GM19035 (cell line): ENCODE measurements at regions not wholly inside any gene's neighbourhood (a gene's known extent, or its start where the extent isn't known, plus 50 kb on each side); places are given as distances from the start of the nearest gene placed in this dataset.
"Not testable (repeated sequence)": the region's sequence is repeated elsewhere in the genome, so short reads cannot be mapped to it uniquely, and the experiment has no call there.

Experiments used
- ATAC-seq: cut with Tn5 transposase; IDR thresholded peaks from one replicate; pipeline ENCODE4 v1.9.1; 2021; ENCODE audit not compliant: unreplicated experiment

DNA sequence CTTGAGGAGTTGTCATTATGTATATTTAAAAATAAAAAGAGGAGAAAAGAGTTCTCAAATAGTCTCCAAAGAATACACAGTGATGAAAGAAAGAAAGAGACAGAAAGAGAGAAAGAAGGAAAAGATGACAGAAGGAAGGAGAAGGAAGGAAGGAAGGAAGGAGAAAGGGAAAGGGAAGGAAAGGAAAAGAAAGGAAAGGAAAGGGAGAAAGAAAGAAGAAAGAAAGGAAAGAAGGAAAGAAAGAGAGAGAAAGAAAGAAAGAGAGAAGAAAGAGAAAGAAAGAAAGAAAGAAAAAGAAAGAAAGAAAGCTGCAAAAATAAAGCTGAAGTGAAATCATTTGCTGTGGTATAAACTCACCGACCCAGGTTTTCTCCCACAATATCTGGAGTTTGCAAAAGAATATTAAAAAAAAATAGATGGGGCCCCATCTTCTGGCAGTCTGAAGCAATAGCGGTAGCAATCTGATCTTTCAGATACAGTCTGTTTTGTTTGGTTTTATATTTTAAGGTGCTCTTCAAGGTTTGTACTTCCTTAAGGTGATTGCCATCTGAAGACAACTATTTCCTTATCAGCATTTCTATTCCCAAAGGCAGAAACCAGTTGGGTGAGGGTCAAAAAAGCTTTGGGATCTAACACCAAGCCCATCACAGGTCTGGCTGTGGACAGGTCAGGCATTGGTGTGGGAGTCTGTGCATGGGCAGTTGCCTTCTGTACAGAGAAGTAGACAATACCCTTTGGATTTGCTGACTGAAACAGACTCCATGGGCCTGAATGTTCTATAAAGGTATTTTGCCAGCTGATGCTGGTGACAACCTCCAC is 160.4 kb downstream of the CPEB2 start:
- no peak for ATAC-seq

DNA sequence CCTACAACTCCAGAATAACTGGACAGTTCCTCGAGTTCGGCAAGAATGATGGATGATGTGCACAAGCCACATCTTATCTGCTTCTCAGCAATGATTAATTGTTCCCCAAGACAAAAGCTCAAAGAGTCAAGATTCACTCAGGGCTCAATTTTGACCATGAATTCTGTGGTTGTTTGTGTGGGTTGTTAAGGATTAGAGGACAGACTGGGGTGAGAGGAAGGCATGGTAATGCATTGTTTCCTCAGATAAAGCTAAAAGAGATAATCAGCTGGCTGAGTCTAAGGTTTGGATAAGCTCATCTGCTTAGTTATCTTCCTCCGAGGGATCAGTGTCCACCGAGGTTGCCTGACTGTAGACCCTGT is 161.0 kb downstream of the CPEB2 start:
- no peak for ATAC-seq

DNA sequence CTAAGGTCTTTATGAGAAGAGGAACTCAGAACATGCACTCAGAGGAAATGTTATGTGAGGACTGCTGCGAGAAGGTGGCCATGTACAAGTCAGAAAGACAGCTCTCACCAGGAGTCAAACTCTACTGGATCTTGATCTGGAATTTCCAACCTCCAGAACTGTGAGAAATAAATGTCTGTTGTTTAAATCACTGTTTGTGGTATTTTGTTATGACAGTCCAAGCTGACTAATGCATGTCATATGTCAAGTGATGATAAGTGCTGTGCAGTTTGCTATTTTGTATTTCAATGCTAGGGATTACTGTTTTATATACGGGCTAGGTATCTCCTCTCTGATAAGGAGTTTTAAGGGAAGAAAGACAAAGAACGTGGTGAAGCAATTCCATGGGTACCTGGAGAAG is 162.3 kb downstream of the CPEB2 start:
- no peak for ATAC-seq

DNA sequence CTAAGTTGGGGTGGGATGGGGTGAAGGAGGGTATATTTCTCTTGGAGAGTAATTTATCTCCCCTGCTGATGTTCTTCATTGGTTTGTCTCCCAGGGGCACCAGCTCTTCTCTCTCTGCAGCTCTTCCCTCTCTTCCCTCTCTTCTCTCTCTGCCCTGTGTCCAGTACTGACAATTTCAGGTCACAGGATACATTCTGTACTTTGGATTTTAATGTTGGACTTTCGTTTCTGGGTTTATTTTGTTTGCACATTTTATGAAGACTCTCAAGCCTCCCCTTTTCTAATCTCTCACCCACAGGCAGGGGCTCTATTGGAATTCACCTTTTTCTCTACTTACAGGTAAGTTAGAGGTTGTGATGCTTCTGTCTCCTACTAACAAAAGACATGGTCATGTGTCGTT is 165.5 kb downstream of the CPEB2 start:
- no peak for ATAC-seq

DNA sequence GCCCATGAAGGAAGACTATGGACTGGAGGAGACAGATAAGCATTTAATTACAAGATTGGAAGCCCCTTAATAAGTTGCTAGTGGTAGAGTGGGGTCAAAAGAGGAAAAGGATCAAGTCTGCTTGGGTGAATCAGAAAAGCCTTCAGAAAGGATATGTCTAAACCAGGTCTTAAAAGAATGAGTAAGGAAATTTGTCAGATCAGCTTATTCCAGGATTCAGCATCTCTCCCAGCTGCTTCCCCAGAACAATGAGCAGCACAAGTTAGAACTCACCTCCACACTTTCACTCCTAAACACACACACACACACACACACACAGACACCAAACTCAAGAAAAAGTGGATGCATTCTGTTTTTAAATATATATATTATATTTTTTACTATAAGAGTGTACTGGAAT is 166.5 kb downstream of the CPEB2 start:
- ATAC-seq: no peak

DNA sequence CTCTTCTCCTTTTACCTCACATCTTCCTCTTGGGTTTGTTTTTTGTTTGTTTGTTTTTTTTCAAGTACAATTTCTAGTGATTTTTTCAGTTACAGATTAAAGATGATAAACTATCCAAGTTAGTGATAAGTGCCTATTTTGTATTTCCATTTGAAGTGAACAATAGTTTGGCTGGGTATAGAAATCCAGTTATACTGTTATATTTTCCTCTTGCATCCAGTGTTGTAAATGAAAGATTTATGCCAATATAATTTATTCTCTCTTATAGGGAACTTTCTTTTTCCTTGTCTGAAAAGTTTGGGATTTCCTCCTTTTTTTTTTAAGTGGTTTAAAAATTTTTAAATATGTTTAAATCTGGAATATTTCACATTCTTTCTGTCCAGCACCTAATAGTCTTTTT is 169.4 kb downstream of the CPEB2 start:
- no peak for ATAC-seq

DNA sequence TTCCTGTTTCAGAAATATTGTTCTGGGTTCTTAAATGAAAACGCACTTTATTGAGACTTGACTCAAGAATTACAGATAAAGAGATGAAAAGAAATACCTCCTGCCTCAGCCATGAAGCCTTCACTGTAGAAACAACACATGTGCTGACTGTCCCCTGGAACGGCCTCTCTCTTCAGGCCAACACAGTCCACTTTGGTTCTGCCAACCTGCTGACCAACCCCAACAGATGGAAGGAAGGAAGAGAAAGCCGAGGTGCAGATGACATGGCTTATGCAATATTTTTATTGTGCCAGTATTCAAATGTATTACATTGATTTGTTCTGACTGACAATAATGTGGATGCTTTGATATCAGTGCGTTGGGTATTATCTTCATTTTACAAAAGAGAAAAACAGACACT is 171.0 kb downstream of the CPEB2 start:
- ATAC-seq: no peak

DNA sequence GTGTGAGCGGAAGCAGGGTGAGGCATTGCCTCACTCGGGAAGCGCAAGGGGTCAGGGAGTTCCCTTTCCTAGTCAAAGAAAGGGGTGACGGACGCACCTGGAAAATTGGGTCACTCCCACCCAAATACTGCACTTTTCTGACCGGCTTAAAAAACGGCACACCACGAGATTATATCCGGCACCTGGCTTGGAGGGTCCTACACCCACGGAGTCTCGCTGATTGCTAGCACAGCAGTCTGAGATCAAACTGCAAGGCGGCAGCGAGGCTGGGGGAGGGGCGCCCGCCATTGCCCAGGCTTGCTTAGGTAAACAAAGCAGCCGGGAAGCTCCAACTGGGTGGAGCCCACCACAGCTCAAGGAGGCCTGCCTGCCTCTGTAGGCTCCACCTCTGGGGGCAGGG is 171.9 kb downstream of the CPEB2 start:
- not testable (repeated sequence) for ATAC-seq

DNA sequence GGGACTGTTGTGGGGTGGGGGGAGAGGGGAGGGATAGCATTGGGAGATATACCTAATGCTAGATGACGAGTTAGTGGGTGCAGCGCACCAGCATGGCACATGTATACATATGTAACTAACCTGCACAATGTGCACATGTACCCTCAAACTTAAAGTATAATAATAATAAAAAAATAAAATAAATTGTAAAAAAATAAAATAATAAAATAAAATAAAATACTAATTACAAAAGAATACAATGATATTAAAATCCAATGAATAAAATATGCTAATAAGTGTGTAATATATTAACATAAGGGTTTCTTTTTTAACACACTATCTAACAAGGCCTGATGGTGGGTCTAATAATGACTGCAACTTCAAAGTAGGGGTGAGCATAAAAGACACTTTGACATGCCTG is 177.6 kb downstream of the CPEB2 start:
- ATAC-seq: not testable (repeated sequence)

DNA sequence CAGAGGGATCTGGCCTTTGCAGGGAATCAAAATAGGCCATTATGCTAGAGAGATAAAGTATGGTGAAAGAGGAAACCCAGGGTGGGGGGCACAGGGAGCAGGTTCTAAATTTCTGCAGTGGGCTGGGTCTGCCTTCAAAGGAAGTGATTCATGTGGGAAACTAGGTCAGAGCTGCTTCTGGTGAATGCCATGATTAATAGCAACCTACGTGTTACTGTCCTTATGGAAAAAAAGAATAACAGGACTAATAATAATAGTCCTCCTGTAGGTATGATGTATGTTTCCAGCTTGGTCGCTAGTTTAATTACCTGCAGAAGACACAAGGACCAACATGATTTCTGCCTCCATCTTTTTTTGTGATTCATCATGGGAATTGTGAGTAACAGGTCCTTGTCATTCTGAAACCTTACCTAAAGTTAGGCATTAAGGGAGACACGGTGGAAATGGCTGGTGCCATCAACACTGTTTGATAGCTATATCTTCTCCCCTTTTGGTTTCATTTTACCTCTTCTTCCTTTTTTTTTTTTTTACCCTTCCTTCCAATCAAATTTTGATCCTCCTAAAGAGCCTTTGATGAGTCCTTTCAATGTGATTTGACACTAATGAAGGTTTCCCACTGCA is 180.4 kb downstream of the CPEB2 start:
- no peak for ATAC-seq

DNA sequence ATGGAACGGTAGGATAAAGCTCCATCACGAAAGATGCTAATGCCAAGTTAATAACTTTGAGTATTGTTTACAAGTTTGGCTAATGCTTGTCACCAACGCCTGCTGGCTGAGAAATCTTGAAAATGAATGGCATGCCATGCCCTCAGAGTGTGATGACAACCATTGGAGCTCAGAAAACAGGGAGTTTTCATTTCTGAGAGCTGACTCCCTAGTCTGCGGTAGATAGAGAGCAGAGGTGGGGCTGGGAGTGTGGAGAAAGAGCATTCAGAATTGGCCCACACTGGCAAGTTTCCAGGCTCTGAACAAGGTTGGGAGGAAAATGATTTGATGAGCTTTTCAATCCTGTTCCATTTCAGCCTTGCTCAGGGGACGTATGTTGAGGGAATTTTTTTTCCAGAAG is 183.9 kb downstream of the CPEB2 start:
- ATAC-seq: no peak

DNA sequence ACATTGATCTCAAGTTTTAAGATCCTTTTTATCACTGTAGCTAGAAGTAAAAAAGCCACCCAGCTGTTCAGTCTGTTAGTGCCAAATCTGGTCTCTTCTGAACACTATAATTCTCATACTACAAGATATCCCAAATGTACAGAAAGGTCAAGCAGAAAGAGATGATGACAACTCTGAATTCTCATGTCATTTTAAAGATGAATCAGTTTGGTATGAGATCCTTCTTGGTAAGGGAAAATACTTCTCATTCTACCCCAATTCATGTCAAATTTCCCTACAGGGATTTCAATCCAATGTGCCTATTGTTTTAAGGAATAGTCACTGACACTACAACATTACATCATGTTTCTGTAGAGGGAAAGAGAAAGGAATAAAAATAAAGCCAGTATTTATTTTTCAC is 184.5 kb downstream of the CPEB2 start:
- ATAC-seq: no peak

DNA sequence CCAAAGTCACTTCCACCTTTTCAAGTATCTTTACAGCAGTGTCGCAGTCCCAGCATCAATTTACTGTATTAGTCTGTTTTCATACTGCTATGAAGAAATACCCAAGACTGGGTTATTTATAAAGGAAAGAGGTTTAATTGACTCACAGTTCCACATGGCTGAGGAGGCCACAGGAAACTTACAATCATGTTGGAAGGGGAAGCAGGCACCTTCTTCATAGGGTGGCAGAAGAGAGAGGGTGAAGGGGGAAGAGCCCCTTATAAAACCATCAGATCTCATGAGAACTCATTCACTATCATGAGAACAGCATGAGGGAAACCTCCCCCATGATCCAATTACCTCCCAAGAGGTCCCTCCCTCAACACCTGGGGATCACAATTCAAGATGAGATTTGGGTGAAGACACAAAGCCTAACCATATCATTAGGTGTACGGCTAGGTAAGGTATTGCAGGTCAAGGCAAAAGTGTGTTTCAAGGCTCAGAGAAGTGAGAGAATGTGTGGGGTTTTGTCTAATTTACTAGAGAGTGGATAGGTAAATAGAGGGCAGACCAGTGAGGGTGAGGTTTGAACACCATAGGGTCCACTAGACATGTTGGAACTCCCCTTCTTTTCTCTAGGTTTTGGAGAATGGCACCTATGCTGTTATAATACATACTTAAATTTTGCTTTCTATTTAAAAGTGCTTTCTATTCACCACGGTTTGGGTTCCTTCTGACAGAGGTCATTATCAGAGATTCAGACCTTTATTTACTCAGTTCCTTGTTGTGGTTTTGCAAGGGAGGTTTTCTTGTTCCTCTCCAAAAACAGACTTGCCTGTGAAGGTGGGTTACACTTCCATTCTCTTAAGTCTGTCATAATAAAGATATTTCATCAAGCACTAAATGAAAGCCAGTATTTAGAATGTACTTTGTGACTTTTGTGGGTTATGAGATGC is 186.6 kb downstream of the CPEB2 start:
- no peak for ATAC-seq

DNA sequence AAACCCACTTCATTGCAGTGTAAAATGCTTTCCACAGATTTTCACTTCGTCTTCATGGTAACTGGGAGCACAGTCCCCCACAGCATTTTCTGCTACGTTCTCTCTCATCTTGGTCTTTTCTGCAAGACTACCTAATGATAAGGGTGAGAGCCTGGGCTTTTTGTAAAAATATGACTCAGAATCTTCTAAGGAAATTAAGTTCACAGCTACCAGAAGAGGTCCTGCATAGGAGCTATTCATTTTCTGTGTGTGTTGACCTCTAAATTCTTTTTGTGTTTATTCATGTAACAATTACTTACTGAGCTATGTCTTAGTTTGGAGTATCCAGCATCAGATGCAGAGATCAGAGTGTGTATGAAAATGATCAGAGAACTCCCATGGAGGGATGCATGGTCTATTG is 192.2 kb downstream of the CPEB2 start:
- no peak for ATAC-seq

DNA sequence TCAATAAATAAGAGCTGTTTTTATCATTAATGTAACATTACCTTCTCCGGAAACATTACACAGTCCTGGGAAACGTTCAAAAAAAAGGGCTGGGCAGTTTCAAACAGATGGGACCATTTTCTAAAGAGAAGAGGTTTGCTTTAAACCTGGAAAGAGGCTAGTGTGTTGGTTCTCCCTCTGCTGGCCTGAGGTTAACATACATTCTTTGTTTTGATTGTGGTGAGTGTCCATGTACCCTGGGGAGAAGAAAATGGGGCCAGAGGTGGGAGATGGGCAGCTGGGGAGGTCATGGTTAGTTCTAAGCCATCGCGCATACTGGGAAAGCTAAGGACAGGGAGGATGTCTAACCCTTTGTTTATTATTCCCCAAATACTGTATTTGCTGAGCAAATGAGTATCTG is 194.7 kb downstream of the CPEB2 start:
- ATAC-seq: no peak

DNA sequence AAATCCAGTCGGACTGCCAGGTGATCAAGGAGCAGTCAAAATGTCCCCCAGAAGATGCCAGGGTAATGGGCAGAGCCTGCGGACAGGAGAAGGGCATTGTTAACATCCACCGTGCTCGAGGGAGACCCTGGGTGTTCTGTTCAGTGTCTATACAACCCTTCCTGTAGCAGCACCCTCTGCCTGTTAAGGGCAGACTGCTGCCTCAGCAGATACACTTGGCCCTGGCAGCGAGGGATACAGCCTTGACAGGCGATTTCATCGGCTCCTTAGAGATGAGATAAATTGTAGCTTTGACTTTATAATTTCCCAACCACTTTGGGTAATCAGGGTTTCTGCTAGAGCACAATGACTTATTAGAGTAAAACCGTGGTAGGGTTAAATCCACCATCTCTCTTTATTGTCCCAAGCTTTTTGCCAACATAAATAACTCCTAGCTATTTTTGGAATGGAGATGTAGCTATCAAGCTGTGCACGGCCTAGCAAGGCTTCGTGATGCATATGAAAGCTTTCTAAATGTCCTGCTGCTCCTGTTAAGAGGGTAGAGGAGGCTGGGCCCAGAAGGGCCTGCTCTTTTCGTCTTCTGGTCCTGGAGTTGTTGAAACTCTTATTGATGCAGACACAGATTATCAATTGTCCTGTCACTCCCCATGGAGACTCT is 195.9 kb downstream of the CPEB2 start:
- no peak for ATAC-seq

DNA sequence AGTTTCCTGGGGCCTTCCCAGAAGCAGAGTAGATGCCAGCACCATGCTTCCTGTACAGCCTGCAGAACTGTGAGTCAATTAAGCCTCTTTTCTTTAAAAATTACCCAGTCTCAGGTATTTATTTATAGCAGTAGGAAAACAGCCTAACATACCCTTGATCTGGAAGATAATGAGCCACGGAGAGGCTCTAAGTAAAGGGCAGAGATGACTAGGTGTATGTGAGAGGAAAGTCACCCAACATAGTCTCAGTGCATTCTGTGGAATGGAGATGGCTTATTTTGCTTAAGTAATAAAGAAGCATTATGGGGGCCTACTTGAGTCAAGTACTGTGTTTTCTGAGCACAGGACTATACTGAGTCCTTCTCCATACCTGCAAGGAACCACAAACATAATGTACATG is 199.5 kb downstream of the CPEB2 start:
- ATAC-seq: no peak

DNA sequence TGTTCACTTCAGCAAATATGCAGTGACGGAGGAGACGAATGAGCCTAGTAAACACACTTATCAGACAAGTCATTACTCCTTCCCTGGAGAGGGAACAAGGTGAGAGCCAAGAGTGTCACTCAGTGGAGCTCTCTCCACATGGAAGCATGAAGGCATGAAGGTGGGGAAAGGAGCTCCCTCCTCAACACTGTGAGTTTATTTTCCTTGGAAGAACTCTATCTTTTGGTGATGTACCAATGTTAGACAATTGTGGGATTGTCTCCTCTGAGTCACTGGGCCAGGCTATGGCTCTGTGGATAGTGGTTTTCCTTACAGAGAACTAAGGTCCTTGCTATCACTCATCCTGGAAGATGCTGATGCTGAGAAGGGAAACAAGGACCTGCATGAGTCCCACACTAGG is 200.2 kb downstream of the CPEB2 start:
- no peak for ATAC-seq

DNA sequence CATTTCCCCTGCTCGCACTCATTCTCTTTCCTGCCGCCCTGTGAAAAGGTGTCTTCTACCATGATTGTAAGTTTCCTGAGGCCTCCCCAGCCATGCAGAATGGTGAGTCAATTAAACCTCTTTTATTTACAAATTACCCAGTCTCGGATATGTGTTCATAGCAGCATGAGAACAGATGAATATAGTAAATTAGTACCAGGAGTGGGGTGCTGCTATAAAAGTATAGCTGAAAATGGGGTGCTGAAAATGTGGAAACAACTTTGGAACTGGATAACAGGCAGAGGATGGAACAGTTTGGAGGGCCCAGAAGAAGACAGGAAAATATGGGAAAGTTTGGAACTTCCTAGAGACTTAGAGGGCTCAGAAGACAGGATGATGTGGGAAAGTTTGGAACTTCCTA is 204.2 kb downstream of the CPEB2 start:
- not testable (repeated sequence) for ATAC-seq

DNA sequence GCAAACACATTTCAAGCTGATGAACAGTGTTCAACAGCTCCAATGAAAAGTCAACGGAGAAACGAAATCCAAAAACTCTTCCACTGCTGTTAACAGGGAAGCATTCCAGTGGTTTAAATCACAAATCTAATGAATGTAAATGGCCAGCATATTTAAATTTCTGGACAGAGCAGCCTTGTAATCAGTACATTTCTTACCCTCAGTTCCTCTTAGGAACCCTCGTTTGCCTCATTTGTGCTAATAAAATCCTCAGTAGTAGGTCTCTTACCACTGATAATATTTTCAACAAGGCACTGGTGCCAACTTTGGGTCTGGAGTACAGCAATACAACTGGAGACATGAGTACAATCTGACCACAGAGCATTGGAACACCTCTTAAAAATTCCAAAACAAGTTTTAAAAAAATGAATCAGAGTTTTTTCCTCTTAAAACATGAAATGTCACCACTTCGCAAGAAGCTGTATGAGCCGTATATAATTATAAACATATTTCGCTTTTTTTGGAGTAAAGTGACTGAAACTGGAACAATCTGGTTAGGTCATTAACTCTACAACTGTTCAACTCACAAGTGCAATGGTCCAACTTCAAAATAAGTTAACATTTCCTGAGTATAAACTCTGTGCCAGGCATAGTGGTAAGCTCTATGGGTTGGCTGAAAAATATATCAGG is 211.2 kb downstream of the CPEB2 start:
- no peak for ATAC-seq

DNA sequence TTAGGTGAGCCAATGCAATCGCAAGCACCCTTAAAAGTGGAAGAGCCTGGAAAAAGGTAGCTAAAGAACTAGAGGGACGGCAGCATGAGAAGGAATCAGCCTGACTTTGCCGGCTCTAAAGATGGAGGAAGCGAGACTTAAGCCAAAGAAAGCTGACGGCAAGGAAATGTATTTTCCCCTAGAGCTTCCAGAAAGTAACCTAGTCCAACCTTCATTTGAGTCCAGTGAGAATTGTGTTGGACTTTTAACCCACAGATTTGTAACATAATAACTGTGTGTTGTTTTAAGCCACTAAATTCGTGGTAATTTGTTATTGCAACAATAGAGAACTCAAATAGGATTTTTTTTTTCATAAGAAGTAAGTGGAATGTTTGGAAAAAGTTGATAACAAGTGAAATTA is 212.7 kb upstream of the C1QTNF7 start:
- ATAC-seq: no peak
